WTC11 (cell line): ENCODE measurements at regions not wholly inside any gene's neighbourhood (a gene's known extent, or its start where the extent isn't known, plus 50 kb on each side); places are given as distances from the start of the nearest gene placed in this dataset.

Experiments used
- ATAC-seq: fragments of 200-7000 bp; cut with Tn5 transposase; 2 replicates; pipeline ENCODE4 v1.10.0; 2021; ENCODE audit warnings: mild to moderate bottlenecking, moderate library complexity
- CTCF ChIA-PET: fragments of 300-600 bp; sonication (Branson Sonifier 250); formaldehyde crosslinking; loops from one replicate; lab custom pipeline; 2021; ENCODE audit warnings: antibody characterized with exemption; lab: Charles Lee
- POLR2A ChIA-PET: fragments of 350-600 bp; sonication (Branson Sonifier 250); formaldehyde crosslinking; loops from one replicate; lab custom pipeline; 2021; ENCODE audit warnings: antibody characterized with exemption; lab: Charles Lee
- DNase-seq: peaks from one replicate; pipeline ENCODE4 v3.0.0; 2021; ENCODE audit warnings: low spot score
- H3K27ac Mint-ChIP-seq: 2 replicates; pipeline ENCODE4 v1.8.0; 2021; ENCODE audit warnings: mixed read lengths
- H3K27me3 Mint-ChIP-seq: 2 replicates; pipeline ENCODE4 v1.8.0; 2021; ENCODE audit warnings: low read depth, mild to moderate bottlenecking, moderate library complexity, mixed read lengths
- H3K36me3 Mint-ChIP-seq: 2 replicates; pipeline ENCODE4 v1.8.0; 2021; ENCODE audit warnings: mixed read lengths
- H3K4me1 Mint-ChIP-seq: 2 replicates; pipeline ENCODE4 v1.8.0; 2022; ENCODE audit warnings: mixed read lengths
- H3K4me3 Mint-ChIP-seq: 2 replicates; pipeline ENCODE4 v1.8.0; 2021; ENCODE audit warnings: mild to moderate bottlenecking, moderate library complexity, mixed read lengths
- H3K9me3 Mint-ChIP-seq: 2 replicates; pipeline ENCODE4 v1.8.0; 2021; ENCODE audit warnings: mixed read lengths
- ARID4B ChIP-seq: sonication (generic); formaldehyde crosslinking; IDR thresholded peaks from 2 replicates; pipeline ENCODE4 v1.8.0; 2023; ENCODE audit warnings: missing genetic modification reagents, mild to moderate bottlenecking, borderline replicate concordance
- CREB1 ChIP-seq: sonication (generic); formaldehyde crosslinking; IDR thresholded peaks from 2 replicates; pipeline ENCODE4 v1.8.0; 2023; ENCODE audit warnings: mild to moderate bottlenecking, missing genetic modification reagents
- E2F4 ChIP-seq: sonication (generic); formaldehyde crosslinking; IDR thresholded peaks from 2 replicates; pipeline ENCODE4 v1.8.1; 2022; ENCODE audit warnings: low read depth, mild to moderate bottlenecking, moderate library complexity, missing genetic modification reagents, borderline replicate concordance
- ELF4 ChIP-seq: sonication (generic); formaldehyde crosslinking; IDR thresholded peaks from 2 replicates; pipeline ENCODE4 v1.8.1; 2022; ENCODE audit warnings: low read depth, mild to moderate bottlenecking, moderate library complexity, missing genetic modification reagents
- EMX1 ChIP-seq: fragments of 250-450 bp; sonication (Bioruptor Pico); IDR thresholded peaks from 2 replicates; pipeline ENCODE4 v1.8.0; 2021; ENCODE audit warnings: mild to moderate bottlenecking
- ESRRA ChIP-seq: sonication (generic); formaldehyde crosslinking; IDR thresholded peaks from 2 replicates; pipeline ENCODE4 v1.8.1; 2022; ENCODE audit warnings: mild to moderate bottlenecking, missing genetic modification reagents, borderline replicate concordance
- ETV6 ChIP-seq: sonication (generic); formaldehyde crosslinking; IDR thresholded peaks from 2 replicates; pipeline ENCODE4 v1.8.1; 2022; ENCODE audit warnings: mild to moderate bottlenecking, missing genetic modification reagents
- FOXK1 ChIP-seq: sonication (generic); formaldehyde crosslinking; IDR thresholded peaks from 2 replicates; pipeline ENCODE4 v1.8.0; 2022; ENCODE audit warnings: mild to moderate bottlenecking, moderate library complexity, missing genetic modification reagents
- GTF2I ChIP-seq: fragments of 250-450 bp; sonication (Bioruptor Pico); conservative IDR thresholded peaks from 2 replicates; pipeline ENCODE4 v1.4.0; 2021; ENCODE audit warnings: mild to moderate bottlenecking
- JUN ChIP-seq: sonication (generic); formaldehyde crosslinking; IDR thresholded peaks from 2 replicates; pipeline ENCODE4 v1.8.0; 2023; ENCODE audit warnings: mild to moderate bottlenecking, missing genetic modification reagents
- KAT7 ChIP-seq: sonication (generic); formaldehyde crosslinking; IDR thresholded peaks from 2 replicates; pipeline ENCODE4 v1.8.1; 2023; ENCODE audit warnings: missing genetic modification reagents, mild to moderate bottlenecking, borderline replicate concordance
- PRRX2 ChIP-seq: fragments of 250-450 bp; sonication (Bioruptor Pico); IDR thresholded peaks from 2 replicates; pipeline ENCODE4 v1.8.0; 2021; ENCODE audit warnings: mild to moderate bottlenecking
- SOX15 ChIP-seq: fragments of 250-450 bp; sonication (Bioruptor Pico); IDR thresholded peaks from 2 replicates; pipeline ENCODE4 v1.9.0; 2021; ENCODE audit warnings: mild to moderate bottlenecking
- TCF7 ChIP-seq: sonication (generic); formaldehyde crosslinking; IDR thresholded peaks from 2 replicates; pipeline ENCODE4 v1.8.0; 2022; ENCODE audit warnings: mild to moderate bottlenecking, low read depth, missing genetic modification reagents, moderate library complexity
- ZNF232 ChIP-seq: sonication (generic); formaldehyde crosslinking; IDR thresholded peaks from 2 replicates; pipeline ENCODE4 v1.8.0; 2022; ENCODE audit warnings: mild to moderate bottlenecking, missing genetic modification reagents
- ZNF317 ChIP-seq: sonication (generic); formaldehyde crosslinking; IDR thresholded peaks from 2 replicates; pipeline ENCODE4 v1.8.1; 2023; ENCODE audit warnings: low read depth, mild to moderate bottlenecking, moderate library complexity, missing genetic modification reagents, borderline replicate concordance
- TF ChIP-seq, protein P1 (sequence below): sonication (generic); formaldehyde crosslinking; IDR thresholded peaks from 2 replicates; pipeline ENCODE4 v1.8.0; 2022; ENCODE audit warnings: mild to moderate bottlenecking, missing genetic modification reagents
- TF ChIP-seq, protein P2 (sequence below): sonication (generic); formaldehyde crosslinking; IDR thresholded peaks from 2 replicates; pipeline ENCODE4 v1.8.1; 2023; ENCODE audit warnings: mild to moderate bottlenecking, missing genetic modification reagents, borderline replicate concordance
- TF ChIP-seq, protein P3 (sequence below): fragments of 250-450 bp; sonication (Bioruptor Pico); conservative IDR thresholded peaks from 2 replicates; pipeline ENCODE4 v1.9.0; 2021; ENCODE audit warnings: mild to moderate bottlenecking

GRCh38 chr1:201761871-201762270 lies 67.1 kb upstream of the IPO9 start:
- POLR2A ChIA-PET: no interaction called here
- CTCF ChIA-PET: interaction anchor here (0.8 to 4.3 kb wide), 2 partner anchors 31 to 52 kb away, joined by 3 to 26 read pairs; no protein-coding TSS in a partner anchor
- H3K4me1 Mint-ChIP-seq: peaks cover 41% of the 10 kb centered on the region
- no peaks in the 10 kb centered on the region for H3K27me3 Mint-ChIP-seq
- H3K9me3 Mint-ChIP-seq: no peaks in the 10 kb centered on the region
- no peak for ATAC-seq
- H3K36me3 Mint-ChIP-seq: no peaks in the 10 kb centered on the region
- H3K27ac Mint-ChIP-seq: no peak overlapping the region
- no peak overlapping the region for H3K4me3 Mint-ChIP-seq
- DNase-seq: no peak
- TF ChIP-seq PRRX2 (CRISPR knock-in tag): no peak
- TF ChIP-seq EMX1 (CRISPR knock-in tag): no peak
- no peak for TF ChIP-seq KAT7 (CRISPR knock-in tag)
- TF ChIP-seq E2F4 (CRISPR knock-in tag): no peak
- no peak for TF ChIP-seq TCF7 (CRISPR knock-in tag)
- no peak for TF ChIP-seq SOX15 (CRISPR knock-in tag)
- TF ChIP-seq ZNF317 (CRISPR knock-in tag): no peak
- no peak for TF ChIP-seq GTF2I
- no peak for TF ChIP-seq ARID4B
- no peak for TF ChIP-seq ESRRA (CRISPR knock-in tag)

DNA sequence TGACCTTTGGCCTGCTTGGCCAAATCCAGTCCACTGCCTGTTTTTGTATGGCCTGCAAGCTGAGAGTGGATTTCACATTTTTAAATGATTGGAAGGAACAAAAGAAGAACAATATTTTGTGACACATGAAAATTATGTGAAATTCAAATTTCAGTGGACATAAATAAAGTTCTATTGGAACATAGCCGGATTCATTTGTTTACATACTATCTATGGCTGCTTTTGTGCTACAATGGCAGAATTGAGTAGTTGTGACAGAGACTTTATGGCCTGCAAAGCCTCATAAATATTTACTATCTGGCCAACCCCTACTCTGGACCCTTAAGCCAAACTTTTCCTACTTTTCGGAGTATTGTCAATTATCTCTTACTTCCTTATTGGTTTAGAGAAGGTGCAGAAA lies 66.6 kb upstream of the IPO9 start:
- no peaks in the 10 kb centered on the region for H3K27me3 Mint-ChIP-seq
- H3K4me3 Mint-ChIP-seq: no peak overlapping the region
- ChIA-PET POLR2A (no interaction called here), CTCF (interaction anchor here (0.8 to 4.3 kb wide), 3 partner anchors 16 to 53 kb away, joined by 3 to 26 read pairs (median 3); no protein-coding TSS in a partner anchor)
- DNase-seq (no peak), ATAC-seq (no peak)
- no peaks in the 10 kb centered on the region for H3K36me3 Mint-ChIP-seq
- H3K27ac Mint-ChIP-seq: no peak overlapping the region; the same call in 1 of the 2 replicates
- H3K4me1 Mint-ChIP-seq: peaks cover 41% of the 10 kb centered on the region
- H3K9me3 Mint-ChIP-seq: no peaks in the 10 kb centered on the region
- TF ChIP-seq ETV6 (CRISPR knock-in tag): no peak
- no peak for TF ChIP-seq FOXK1 (CRISPR knock-in tag)
- TF ChIP-seq, protein P1, sequence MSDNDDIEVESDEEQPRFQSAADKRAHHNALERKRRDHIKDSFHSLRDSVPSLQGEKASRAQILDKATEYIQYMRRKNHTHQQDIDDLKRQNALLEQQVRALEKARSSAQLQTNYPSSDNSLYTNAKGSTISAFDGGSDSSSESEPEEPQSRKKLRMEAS (CRISPR knock-in tag): no peak
- TF ChIP-seq ELF4 (CRISPR knock-in tag): no peak
- TF ChIP-seq, protein P2, sequence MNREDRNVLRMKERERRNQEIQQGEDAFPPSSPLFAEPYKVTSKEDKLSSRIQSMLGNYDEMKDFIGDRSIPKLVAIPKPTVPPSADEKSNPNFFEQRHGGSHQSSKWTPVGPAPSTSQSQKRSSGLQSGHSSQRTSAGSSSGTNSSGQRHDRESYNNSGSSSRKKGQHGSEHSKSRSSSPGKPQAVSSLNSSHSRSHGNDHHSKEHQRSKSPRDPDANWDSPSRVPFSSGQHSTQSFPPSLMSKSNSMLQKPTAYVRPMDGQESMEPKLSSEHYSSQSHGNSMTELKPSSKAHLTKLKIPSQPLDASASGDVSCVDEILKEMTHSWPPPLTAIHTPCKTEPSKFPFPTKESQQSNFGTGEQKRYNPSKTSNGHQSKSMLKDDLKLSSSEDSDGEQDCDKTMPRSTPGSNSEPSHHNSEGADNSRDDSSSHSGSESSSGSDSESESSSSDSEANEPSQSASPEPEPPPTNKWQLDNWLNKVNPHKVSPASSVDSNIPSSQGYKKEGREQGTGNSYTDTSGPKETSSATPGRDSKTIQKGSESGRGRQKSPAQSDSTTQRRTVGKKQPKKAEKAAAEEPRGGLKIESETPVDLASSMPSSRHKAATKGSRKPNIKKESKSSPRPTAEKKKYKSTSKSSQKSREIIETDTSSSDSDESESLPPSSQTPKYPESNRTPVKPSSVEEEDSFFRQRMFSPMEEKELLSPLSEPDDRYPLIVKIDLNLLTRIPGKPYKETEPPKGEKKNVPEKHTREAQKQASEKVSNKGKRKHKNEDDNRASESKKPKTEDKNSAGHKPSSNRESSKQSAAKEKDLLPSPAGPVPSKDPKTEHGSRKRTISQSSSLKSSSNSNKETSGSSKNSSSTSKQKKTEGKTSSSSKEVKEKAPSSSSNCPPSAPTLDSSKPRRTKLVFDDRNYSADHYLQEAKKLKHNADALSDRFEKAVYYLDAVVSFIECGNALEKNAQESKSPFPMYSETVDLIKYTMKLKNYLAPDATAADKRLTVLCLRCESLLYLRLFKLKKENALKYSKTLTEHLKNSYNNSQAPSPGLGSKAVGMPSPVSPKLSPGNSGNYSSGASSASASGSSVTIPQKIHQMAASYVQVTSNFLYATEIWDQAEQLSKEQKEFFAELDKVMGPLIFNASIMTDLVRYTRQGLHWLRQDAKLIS (CRISPR knock-in tag): no peak
- TF ChIP-seq TCF7 (CRISPR knock-in tag): no peak
- no peak for TF ChIP-seq CREB1 (CRISPR knock-in tag)
- TF ChIP-seq, protein P3, sequence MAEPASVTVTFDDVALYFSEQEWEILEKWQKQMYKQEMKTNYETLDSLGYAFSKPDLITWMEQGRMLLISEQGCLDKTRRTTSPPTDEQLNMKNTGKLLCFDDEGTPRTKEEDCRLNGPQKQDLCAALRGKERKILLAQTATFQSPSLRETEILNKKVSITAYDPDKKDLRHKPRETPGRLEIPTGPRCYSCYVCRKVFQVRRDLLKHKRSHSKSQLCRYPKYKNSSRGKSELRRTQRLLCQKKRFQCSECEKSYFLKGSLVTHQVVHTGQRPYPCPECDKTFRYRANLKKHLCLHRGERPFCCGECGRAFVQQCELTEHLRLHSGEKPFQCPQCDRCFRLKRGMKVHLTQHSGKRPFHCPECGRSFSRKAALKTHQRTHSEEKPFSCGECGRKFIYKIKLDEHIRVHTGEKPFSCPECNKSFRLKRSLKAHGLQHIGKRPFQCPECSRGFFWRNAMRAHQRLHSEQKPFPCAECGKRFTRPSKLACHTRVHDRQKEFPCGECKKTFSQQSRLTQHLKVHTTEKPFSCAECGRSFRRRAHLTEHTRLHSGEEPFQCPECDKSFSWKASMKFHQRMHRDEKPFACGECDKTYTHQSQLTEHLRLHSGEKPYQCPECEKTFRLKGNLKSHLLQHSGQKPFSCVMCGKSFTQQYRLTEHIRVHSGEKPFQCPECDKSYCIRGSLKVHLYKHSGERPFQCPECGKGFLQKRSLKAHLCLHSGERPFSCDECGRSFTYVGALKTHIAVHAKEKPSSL (CRISPR knock-in tag): no peak
- no peak for TF ChIP-seq SOX15 (CRISPR knock-in tag)
- no peak for TF ChIP-seq JUN (CRISPR knock-in tag)
- no peak for TF ChIP-seq ESRRA (CRISPR knock-in tag)
- TF ChIP-seq ZNF232: no peak
